GM18517 (cell line): ENCODE measurements at regions not wholly inside any gene's neighbourhood (a gene's known extent, or its start where the extent isn't known, plus 50 kb on each side); places are given as distances from the start of the nearest gene placed in this dataset.
A peak's percentile ranks its signal among the peaks of the same experiment; 100 is the strongest.
"Not testable (repeated sequence)": the region's sequence is repeated elsewhere in the genome, so short reads cannot be mapped to it uniquely, and the experiment has no call there.

Experiments used
- ATAC-seq: cut with Tn5 transposase; IDR thresholded peaks from one replicate; pipeline ENCODE4 v1.9.1; 2021; ENCODE audit warnings: mild to moderate bottlenecking, moderate library complexity; ENCODE audit not compliant: unreplicated experiment

DNA sequence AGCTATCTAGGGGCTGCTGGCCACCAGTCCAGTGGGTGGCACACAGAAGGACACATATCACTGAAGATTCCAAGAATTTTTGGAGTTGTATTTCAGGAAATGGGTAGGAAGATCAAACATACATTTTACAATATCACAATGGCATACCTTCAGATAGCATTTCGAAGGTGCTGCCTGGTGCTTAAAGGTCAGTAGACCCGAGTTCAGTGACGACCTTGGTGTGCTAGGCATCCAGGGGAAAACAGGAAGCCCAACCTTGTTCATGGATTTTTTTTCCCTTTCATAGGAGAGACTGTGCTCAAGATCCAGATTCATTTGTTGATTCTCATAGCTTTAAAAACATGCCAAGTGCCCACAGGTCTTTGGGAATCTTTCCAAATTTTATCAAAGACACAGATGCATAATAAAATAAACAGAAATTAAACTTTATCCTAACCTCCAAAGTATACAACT, 51.0 kb upstream of the RCBTB2 start:
- no peak for ATAC-seq

DNA sequence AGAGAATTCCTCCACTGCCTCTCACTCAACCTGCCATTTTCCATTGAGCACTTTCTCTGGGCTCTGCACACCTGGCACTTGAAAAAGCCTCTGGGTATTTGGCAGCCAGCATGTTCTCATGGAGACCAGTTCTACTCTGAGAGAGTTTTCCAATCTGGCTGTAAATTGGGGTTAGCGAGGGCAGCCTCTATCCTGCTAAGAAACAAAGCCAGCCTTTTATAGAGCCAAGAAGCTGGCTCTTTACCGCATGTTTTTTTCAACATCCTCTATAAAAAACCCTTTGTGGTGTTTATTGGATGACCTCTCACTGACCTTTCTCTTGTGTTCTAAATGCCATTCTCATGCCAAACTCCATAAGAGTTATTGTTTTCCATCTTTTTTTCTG, 52.6 kb upstream of the RCBTB2 start:
- ATAC-seq: no peak

DNA sequence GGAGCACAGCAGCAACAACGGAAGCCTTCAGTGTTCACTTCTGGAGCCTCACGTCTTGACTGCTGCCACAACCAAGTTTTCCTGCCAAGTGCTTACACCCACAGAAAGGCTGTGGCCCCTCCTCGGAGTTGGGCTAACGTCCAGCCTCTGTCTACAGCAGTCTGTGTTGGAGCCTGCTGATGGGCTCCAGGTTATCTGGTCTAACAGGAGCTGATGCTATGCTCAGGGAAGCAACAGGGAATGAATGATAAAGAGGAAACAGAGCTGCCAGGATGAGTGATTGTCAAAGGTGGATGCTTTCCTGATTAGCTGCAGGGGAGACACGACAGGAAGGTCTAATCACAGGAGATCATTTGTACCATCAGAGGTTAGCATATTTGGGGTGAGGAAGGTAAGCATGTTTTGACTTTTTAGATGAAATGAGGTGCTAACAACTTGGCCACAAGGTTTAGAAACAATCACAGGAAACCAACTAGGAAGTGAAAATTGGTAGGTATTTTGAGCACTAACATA, 53.8 kb upstream of the RCBTB2 start:
- ATAC-seq: no peak

DNA sequence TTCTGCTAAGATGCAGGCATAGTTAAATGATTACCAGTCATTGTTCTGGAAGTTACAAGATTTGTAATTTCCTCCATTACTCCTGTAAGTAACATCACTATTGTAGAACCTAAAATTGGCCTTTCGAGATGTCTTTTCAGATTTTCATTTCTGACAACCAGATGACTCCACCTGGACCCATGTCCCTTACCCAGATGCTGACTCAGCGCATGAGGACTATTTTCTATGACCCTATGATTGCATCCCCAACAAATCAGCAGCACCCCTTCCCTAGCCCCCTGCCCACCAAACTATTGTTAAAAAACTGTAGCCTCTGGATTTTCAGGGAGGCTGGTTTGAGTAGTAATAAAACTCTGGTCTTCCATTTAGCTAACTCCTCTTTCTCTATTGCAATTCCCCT, 55.2 kb upstream of the RCBTB2 start:
- no peak for ATAC-seq

DNA sequence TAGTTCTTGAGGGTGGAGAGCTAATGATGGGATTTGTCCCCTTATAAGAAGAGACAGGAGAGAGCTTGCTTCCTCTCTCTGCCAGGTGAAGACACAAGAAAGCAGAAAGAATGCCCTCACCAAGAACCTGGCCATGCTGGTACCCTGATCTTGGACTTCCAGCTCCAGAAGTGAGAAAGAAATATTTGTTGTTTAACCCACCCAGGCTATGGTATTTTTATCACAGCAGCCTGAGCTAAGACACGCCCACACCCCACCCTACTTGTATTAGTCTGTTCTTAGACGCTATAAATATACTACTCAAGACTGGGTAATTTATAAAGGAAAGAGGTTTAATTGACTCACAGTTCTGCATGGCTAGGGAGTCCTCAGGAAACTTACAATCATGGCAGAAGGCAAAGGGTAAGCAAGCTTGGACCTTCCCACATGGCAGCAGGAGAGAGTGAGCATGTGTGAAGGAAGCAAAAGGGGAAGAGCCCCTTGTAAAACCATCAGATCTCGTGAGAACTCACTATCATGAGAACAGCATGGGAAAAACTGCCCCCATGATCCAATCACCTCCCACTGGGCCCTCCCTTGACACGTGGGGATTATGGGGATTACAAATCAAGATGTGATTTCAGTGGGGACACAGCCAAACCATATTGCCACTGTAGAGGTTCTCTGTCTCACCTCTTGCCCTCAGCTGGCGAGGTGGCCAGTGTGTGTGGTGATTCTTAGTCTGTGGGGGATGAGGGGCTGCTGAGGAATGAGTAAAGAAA, 57.4 kb upstream of the RCBTB2 start:
- ATAC-seq: no peak

DNA sequence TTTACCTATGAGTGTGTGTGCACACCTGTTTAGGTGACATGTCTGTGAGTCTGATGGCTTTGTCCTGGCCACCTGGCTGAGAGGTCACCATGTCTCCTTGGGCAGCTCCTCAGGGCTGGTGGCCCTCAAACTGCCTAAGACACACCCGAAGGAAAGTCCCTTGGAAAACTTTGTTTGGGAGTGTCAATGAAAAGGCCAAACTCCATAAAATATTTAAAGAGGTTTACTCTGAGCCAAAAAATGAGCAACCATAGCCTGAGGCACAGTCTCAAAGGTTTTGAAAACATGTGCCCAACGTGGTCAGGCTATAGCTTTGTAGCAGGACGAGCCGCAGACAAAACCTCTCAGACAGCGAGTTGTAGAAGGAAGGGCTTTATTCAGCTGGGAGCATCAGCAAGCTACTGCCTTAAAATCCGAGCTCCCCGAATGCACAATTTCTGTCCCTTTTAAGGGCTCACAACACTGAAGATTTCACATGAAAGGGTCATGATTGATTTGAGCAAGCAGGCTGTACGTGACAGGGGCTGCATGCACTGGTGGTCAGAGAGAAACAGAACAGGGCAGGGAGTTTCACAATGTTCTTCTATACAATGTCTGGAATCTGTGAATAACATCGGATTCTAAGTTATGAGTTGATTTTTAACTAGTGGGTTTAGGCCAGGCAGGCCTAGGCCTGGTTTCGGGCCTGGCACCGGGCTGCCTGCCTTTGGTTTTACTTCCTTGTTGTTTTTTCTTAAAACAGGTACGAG, 58.4 kb upstream of the RCBTB2 start:
- not testable (repeated sequence) for ATAC-seq

DNA sequence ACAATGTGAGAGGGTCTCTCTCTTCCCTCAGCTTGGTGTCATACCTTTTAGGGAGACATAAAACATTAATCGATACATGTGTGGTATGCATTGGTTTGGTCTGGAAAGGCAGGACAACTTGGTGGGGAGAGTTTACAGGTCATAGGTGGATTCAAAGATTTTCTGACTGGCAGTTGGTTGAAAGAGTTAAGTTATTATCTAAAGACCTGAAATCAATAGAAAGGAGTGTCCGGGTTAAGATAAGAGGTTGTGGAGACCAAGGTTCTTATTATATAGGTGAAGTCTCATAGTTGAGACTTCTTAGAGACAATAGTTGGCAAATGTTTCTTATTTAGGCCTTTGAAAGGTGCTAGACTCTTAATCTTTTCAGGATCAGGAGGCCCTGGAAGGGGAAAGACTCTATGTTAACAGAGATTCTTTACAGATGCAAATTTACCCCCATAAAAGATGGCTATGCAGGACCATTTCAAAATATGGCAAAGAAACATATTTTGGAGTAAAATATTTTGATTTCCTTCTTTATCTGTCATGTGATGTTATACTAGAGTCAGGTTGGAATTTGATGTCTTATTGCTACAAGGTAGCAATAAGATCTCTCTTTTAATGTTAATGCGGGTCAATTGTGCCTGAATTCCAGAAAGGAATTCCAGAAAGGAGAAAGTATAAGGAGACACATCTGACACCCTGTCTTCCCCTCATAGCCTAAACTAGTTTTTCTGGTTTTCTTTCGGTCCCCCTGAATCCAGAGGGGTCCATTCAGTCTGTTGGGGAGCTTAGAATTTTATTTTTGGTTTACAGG, 59.2 kb upstream of the RCBTB2 start:
- ATAC-seq: no peak

DNA sequence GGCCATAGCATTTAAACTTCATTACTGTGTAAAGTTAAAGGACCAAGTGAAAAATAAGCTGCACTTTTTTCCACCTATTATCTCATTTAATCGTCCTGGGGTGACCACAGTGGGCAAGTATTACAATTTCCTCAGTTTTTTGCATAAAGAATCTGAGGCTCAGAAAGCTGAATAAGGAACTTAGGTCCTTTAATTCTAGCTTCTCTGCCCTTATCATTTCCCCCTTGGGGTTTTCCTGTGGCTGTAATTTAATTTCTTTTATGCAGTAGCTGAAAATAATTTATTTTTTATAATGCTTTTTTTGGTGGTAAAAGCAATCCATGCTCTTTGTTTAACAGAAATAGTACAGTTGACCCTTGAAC, 59.8 kb upstream of the RCBTB2 start:
- no peak for ATAC-seq

DNA sequence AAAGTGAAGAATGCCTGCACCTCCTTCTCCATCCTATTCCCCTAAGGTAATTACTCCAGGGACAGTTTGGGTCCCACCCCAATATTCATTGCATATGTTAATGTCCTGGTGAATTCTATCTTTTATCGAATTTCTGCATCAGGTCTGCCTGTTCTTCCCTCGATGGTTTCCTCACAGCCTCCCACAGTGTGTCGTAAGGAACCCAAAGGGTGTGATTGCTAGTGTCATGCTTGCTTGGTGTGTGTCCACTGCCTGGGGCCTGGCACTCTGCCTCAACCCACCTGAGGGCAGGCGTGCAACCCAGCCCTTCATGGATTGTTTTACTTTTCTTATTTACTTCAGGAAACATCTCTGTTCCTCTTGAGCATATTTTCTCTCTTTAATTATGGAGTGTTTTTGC, 60.2 kb upstream of the CYSLTR2 start:
- no peak for ATAC-seq

DNA sequence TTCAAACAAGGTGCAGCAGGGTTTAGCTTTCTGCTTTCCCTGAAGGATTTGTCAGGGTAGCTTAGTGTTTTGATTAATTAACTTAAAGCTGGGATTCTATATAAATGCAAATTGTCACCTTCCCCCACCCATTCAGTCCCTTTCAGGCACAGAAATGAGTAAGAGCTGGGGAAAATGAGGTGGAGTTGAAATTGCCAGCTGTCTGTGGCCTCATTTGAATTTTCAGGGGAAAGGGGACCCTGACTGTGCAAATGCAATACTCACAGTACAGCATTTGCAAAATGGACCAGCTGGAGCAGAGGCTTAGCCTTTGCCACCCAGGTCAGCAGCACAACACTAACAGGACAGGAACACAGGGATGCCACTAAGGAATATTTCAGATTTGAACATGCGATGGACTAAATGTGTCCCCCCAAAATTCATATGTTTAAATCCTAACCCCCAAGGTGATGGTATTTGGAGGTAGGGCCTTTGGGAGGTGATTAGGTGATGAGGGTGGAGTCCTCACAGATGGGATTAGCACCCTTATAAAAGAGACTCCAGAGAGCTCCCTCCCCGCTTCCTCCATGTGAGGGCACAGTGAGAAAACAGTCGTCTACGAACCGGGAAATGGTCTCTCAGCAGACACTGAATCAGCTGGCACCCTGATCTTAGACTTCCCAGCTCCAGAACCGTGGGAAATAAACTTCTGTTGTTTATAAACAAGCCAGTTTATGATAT, 59.5 kb upstream of the CYSLTR2 start:
- no peak for ATAC-seq

DNA sequence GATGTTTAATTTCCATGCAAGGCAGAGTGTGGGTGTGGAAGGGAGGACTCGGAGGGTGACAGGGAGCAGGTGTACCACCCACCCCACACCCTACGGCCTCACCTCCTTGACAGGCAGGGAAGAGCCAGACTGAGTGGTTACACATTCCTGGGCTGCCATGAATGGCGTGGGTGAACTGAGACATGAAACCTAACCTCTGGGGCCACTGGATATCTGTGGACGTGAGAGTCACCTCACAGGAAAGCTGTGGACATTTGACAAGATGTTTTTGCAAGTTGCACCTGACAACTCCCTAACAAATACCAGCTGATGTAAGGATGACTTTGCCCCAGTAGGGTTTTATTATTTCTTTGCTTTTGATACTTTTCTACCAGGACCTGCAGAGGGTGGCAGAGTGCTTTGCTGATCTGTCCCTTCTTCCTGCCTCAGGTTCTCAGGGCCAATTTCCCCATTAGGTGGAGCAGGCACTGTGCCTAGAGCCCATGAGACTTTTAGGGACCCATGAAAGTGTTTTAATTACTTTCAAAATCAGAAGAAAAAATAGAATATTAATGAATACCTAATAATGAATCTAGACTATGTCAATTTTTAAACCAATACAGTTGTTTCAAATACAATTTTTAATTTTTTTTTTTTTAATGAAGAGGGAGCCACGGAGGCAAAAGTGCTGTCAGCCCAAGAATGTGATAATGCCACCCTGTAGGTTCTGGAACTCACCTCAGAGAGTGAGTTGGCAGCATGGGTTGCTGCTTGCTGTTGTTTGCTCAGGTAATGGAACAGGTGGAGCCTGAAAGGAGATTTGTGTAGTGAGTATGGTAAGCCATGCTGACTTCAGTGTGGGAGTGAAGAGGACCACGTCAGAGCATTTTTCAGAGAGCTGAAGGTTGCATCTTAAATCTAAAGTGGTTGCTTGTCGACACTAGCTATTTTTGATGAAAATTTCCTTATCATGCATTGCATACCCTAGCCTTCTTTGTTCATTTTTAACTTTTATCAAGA, 58.0 kb upstream of the CYSLTR2 start:
- peak; percentile 69 for ATAC-seq

DNA sequence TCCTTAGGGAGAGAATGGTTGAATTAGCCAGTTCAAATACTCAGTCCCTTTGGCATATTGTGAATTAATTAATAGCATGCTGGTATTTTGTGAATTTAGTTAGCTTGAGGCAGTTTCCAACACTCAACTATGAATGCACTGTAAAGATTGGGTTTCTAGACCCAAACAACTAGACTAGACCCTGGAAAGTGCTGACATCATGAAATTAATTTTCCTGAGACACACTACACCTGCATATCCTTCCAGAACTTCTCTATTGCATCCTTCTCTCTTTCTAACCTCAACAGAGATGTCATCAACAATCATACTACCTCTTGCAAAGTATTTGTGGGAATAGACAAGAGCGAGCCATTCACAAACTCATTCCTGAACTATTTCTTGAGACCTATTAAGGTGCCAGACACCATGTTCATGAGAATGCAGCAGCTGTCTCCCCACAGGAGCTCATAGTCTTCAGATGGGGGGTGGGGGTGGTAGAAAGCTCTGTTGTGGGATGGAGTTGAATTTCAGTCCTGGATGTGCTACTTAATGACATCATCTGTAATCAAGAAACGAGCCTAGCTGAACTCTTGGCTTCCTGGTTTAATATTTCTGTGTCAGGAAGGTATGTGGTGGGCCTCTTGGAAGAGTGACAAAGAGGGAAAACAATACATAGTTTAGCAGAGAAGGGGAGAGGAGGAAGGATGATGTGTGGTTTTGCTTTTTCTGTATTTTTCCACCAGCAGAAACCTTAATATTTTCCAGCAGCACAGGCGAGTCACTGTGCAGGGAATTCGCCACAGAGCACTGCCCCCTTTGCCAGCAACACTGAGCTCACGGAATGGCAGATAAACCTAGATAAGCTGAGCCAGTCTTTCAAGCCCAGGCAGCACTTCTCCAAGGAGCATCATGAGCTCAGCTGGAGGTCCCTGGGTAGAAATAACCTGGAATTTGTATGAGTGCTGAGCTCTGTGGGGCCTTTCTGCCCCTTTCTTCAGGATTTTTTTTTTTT, 53.1 kb upstream of the CYSLTR2 start:
- ATAC-seq: no peak

DNA sequence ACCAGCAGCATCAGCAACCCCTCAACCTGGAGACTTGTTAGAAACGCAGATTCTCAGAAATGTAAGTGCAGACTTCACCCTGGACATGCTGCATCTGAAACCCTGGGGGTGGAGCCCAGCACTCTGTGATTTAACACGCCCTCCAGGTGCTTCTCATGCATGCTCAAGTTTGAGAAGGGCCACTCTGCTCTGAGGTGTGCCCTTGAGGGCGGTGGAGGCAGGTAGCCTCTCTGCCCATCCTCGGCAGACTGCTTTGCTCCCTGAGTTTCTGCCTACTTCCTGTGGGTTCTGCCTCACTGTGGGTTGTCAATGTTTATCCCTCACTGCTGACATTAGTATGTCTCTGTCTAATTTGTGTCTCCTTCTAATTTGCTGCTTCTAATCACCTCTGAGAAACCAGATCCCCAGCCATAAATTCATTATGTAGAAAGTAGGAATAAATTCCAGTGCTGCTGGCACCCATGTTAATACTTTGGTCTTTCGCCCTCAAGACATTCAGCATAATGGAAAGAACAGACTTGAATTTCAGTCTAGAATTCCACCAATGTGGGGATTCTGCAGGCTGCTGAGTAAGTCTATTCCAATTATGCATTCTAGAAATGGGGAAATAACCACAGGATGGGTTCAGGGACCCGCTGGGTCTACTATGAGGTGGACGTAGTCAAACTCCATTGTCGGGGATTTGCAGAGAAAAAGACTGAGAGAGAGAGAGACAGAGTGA, 51.3 kb upstream of the CYSLTR2 start:
- no peak for ATAC-seq

DNA sequence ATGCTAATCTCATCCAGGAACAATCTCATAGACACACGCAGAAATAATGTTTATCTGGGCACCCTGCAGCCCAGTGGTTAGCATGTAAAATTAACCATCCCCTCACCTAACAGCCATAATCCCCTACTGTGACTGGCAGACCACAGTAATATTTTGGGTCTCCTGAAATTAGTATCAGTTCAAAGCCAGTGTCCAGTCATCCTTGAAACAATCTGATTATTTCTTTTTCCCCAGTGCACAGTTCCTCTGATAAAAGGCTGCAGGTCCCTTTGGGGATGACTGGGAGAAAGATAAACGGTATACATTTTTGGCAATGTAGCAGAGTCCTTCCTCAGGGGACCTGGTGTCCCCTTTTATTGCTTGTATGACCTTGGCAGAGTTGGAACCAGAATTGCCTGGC, 50.4 kb upstream of the CYSLTR2 start:
- ATAC-seq: no peak
